ENCODE measurements at regions not wholly inside any gene's neighbourhood (a gene's known extent, or its start where the extent isn't known, plus 50 kb on each side); places are given as distances from the start of the nearest gene placed in this dataset.

DNA sequence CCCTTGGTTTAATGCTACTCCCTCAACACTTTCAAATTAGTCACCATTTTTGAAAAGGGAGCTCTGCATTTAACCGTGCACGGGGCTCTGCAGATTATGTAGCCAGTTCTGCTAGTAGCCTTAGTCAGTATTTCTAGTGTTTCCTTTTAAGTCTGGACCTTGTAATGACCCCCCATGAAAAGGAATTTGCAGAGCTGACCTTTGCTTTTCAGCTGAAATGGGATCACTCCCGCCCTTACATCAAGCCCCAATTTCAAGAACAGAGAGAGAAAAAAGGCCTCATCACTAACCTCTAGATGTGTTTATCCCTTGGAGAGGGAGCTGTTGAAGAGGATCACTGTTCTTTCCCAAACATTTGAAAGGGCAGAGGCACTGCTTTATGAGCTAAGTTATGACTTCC is 490.7 kb upstream of the BTBD3 start:
- no peak overlapping the region for H3K27ac ChIP-seq
- no peaks in the 10 kb centered on the region for H3K36me3 ChIP-seq
- TF ChIP-seq CTCF (IDR thresholded peaks at IDR 0.05) (no peak), POLR2A (IDR thresholded peaks at IDR 0.05) (no peak)
- no peak overlapping the region for H3K4me3 ChIP-seq
- WGBS, 2 donors: 70 to 83% methylated on average over 3 of the region's 3 CpGs
- no peak for DNase-seq
- intact Hi-C loops (cut with DNase I): no loop called here
- H3K4me1 ChIP-seq: no peaks in the 10 kb centered on the region
- H3K9me3 ChIP-seq: no peaks in the 10 kb centered on the region
- H3K27me3 ChIP-seq: no peaks in the 10 kb centered on the region

- Histone ChIP-seq H3K27ac (no peak overlapping the region), H3K9me3 (no peaks in the 10 kb centered on the region), H3K4me3 (no peak overlapping the region), H3K27me3 (no peaks in the 10 kb centered on the region), H3K36me3 (no peaks in the 10 kb centered on the region), H3K4me1 (no peaks in the 10 kb centered on the region)
- intact Hi-C loops (cut with DNase I): no loop called here
- TF ChIP-seq POLR2A (IDR thresholded peaks at IDR 0.05) (no peak), CTCF (IDR thresholded peaks at IDR 0.05) (no peak)
- WGBS, 2 donors: 56 to 67% methylated on average over 2 of the region's 2 CpGs
- no peak for DNase-seq
Observed at GRCh38 chr20:11429168-11429567, 488.5 kb upstream of the BTBD3 start.

DNA sequence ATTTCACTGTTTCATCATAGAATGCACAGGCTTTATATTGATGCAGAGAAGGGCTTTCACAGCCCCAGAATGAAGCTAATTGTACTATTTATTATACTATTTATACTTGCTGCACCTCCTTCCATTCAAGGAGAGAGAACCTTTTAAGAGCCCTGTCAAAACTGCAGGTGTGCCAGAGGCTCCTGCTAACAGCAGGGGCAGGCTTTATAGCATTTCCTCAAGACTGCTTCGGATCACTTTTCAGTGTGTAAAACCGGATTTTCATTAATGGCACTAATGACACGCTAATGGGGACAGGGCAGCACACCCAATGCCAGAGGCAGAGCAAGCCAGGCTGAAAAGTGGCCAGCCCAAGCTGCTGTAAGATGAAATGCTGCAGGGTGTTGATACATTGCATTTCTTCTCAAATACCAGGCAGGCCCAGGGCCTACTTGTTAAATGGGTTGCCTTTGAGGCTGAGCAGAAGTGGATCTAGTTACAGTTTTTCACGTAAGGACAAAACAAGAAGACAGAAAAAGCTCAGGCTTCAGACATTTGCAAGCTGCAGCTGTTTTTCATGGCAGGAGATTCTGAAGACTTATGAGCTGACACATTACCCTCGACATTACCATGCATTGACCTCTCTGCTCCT is 487.7 kb upstream of the BTBD3 start:
- DNase-seq: no peak
- 51 to 77% methylated on average over 5 of the region's 5 CpGs for WGBS, 2 donors
- Histone ChIP-seq H3K4me1 (no peaks in the 10 kb centered on the region), H3K27ac (no peak overlapping the region), H3K4me3 (no peak overlapping the region), H3K9me3 (no peaks in the 10 kb centered on the region), H3K36me3 (no peaks in the 10 kb centered on the region), H3K27me3 (no peaks in the 10 kb centered on the region)
- TF ChIP-seq POLR2A (IDR thresholded peaks at IDR 0.05) (no peak), CTCF (IDR thresholded peaks at IDR 0.05) (no peak)
- intact Hi-C loops (cut with DNase I): no loop called here

GRCh38 chr20:11430652-11431051 is 487.0 kb upstream of the BTBD3 start:
- no peak for DNase-seq
- no peak for TF ChIP-seq POLR2A (IDR thresholded peaks at IDR 0.05)
- TF ChIP-seq CTCF (IDR thresholded peaks at IDR 0.05): no peak
- Histone ChIP-seq H3K36me3 (no peaks in the 10 kb centered on the region), H3K4me3 (no peak overlapping the region), H3K4me1 (no peaks in the 10 kb centered on the region), H3K27ac (no peak overlapping the region), H3K27me3 (no peaks in the 10 kb centered on the region), H3K9me3 (peaks cover 0 to 3% (median 0%) of the 10 kb centered on the region in 3 donors)
- WGBS, 2 donors: 60 to 62% methylated on average over 3 of the region's 3 CpGs
- intact Hi-C loops (cut with DNase I): no loop called here

GRCh38 chr20:11431621-11432020 is 486.1 kb upstream of the BTBD3 start:
- no peak for TF ChIP-seq CTCF (IDR thresholded peaks at IDR 0.05)
- TF ChIP-seq POLR2A (IDR thresholded peaks at IDR 0.05): no peak
- Histone ChIP-seq H3K9me3 (peaks cover 0 to 11% (median 0%) of the 10 kb centered on the region in 3 donors), H3K4me1 (no peaks in the 10 kb centered on the region), H3K4me3 (no peak overlapping the region), H3K27me3 (no peaks in the 10 kb centered on the region), H3K27ac (no peak overlapping the region), H3K36me3 (no peaks in the 10 kb centered on the region)
- no peak for DNase-seq
- 81 to 87% methylated on average over 1 of the region's 1 CpG for WGBS, 2 donors
- intact Hi-C loops (cut with DNase I): no loop called here
